HepG2 (cell line): ENCODE measurements at regions not wholly inside any gene's neighbourhood (a gene's known extent, or its start where the extent isn't known, plus 50 kb on each side); places are given as distances from the start of the nearest gene placed in this dataset.

Source experiments
- ATAC-seq: fragments of 200-7000 bp; cut with Tn5 transposase; 3 replicates; pipeline ENCODE4 v1.9.1; 2020; ENCODE audit warnings: mild to moderate bottlenecking, moderate library complexity
- BruUV-seq: library from RNA; stranded (reverse); fragments of 400-500 nt; replicated peaks from 2 replicates; lab custom pipeline; 2021; lab: Mats Ljungman, UMichigan
- CTCF ChIA-PET: fragments of 300-600 bp; formaldehyde crosslinking; extraction: SDS; loops from one replicate; lab custom pipeline; 2021; ENCODE audit warnings: low total read pairs, inconsistent platforms, low intra/inter-chr PET ratio; lab: Yijun Ruan, JAX
- POLR2A ChIA-PET: fragments of 350-600 bp; sonication (Branson Sonifier 250); formaldehyde crosslinking; loops from one replicate; lab custom pipeline; 2020; ENCODE audit warnings: antibody characterized with exemption, inconsistent platforms; lab: Yijun Ruan, JAX
- DNase-seq: peaks from one replicate; pipeline ENCODE4 v3.0.0-alpha.2; 2015; ENCODE audit warnings: low spot score
- FAIRE-seq: peaks from 3 replicates; lab custom pipeline; 2011; peaks lifted over from hg19 to GRCh38; lab: Jason Lieb, UNC
- H2AFZ ChIP-seq: one replicate; pipeline ENCODE4 v1.6.1; 2011; ENCODE audit warnings: low read length, inconsistent platforms
- H3K27ac ChIP-seq: fragments of 300-600 bp; 3 replicates; pipeline ENCODE4 v1.8.0; 2011; ENCODE audit warnings: mixed run types, mild to moderate bottlenecking, mixed read lengths, low read length, inconsistent platforms; ENCODE audit not compliant: insufficient read depth; ENCODE audit errors: extremely low read length
- H3K27me3 ChIP-seq, 2 experiments: fragments of 200-600 bp in 1 of 2; 2 replicates in 1 of 2; 3 replicates in 1 of 2; pipeline versions ENCODE4 v1.6.0 to v1.8.0; 2011; ENCODE audit warnings: low read length in 2 of 2, mild to moderate bottlenecking in 2 of 2, moderate library complexity in 2 of 2, inconsistent platforms in 1 of 2; ENCODE audit not compliant: insufficient read depth in 2 of 2, control insufficient read depth in 1 of 2
- H3K36me3 ChIP-seq, 2 experiments: fragments of 200-600 bp in 1 of 2; replicated peaks in 1 of 2; 2 replicates in 1 of 2; 3 replicates in 1 of 2; pipeline versions ENCODE4 v1.5.1 to v1.8.0; 2011; ENCODE audit warnings: low read length in 2 of 2, inconsistent platforms in 1 of 2; ENCODE audit not compliant: insufficient read depth in 2 of 2, control insufficient read depth in 1 of 2
- H3K4me1 ChIP-seq: 2 replicates; pipeline ENCODE4 v1.5.1; 2012; ENCODE audit warnings: low read length, inconsistent platforms; ENCODE audit not compliant: insufficient read depth
- H3K4me2 ChIP-seq: 2 replicates; pipeline ENCODE4 v1.6.0; 2011; ENCODE audit warnings: low read depth, low read length, inconsistent platforms
- H3K4me3 ChIP-seq, 3 experiments: fragments of 200-600 bp in 1 of 3; sonication (generic), shearing (Covaris generic) in 1 of 3; replicated peaks in 1 of 3; 2 replicates each; pipeline ENCODE4 v1.5.1; 2011 to 2016; ENCODE audit warnings: low read length in 3 of 3, inconsistent platforms in 2 of 3, low read depth in 2 of 3, mild to moderate bottlenecking in 2 of 3, control low read depth in 1 of 3, mixed read lengths in 1 of 3; ENCODE audit not compliant: insufficient read depth in 1 of 3
- H3K79me2 ChIP-seq: one replicate; pipeline ENCODE4 v1.6.1; 2011; ENCODE audit warnings: low read length, inconsistent platforms; ENCODE audit not compliant: insufficient read depth
- H3K9ac ChIP-seq: 2 replicates; pipeline ENCODE4 v1.6.0; 2011; ENCODE audit warnings: mild to moderate bottlenecking, low read depth, low read length, inconsistent platforms; ENCODE audit not compliant: insufficient read depth
- H3K9me3 ChIP-seq: 2 replicates; pipeline ENCODE4 v1.5.1; 2012; ENCODE audit warnings: mild to moderate bottlenecking, low read length
- H4K20me1 ChIP-seq: 2 replicates; pipeline ENCODE4 v1.6.0; 2011; ENCODE audit warnings: inconsistent platforms, mild to moderate bottlenecking, low read length, moderate library complexity; ENCODE audit not compliant: insufficient read depth
- CENPX ChIP-seq: sonication (generic); formaldehyde crosslinking; IDR thresholded peaks from 2 replicates; pipeline ENCODE4 v1.9.0; 2021; ENCODE audit warnings: mild to moderate bottlenecking, missing genetic modification reagents, moderate library complexity
- EED ChIP-seq: sonication (generic); formaldehyde crosslinking; IDR thresholded peaks from 2 replicates; pipeline ENCODE4 v1.5.0; 2020; ENCODE audit warnings: mild to moderate bottlenecking, missing genetic modification reagents
- GFI1 ChIP-seq: sonication (generic); formaldehyde crosslinking; IDR thresholded peaks from 2 replicates; pipeline ENCODE4 v1.5.0; 2020; ENCODE audit warnings: missing genetic modification reagents, mild to moderate bottlenecking, borderline replicate concordance
- HHEX ChIP-seq: IDR thresholded peaks from 2 replicates; pipeline ENCODE4 v1.6.1; 2016; ENCODE audit warnings: control low read depth
- MTF2 ChIP-seq: sonication (generic); formaldehyde crosslinking; IDR thresholded peaks from 2 replicates; pipeline ENCODE4 v1.5.0; 2020; ENCODE audit warnings: missing genetic modification reagents, borderline replicate concordance
- NFKB2 ChIP-seq: sonication (generic); formaldehyde crosslinking; IDR thresholded peaks from 2 replicates; pipeline ENCODE4 v1.4.0; 2020; ENCODE audit warnings: missing genetic modification reagents, borderline replicate concordance
- RFXAP ChIP-seq: sonication (generic); formaldehyde crosslinking; IDR thresholded peaks from 2 replicates; pipeline ENCODE4 v1.4.0; 2020; ENCODE audit warnings: missing genetic modification reagents, borderline replicate concordance
- WGBS: methylation state at CpG from one replicate; pipeline ENCODE4 v1.1.6; 2017; ENCODE audit warnings: low lambda C conversion rate; 5-methylcytosine and 5-hydroxymethylcytosine counted together
- in situ Hi-C: cut with HindIII; loops from 2 replicates; pipeline ENCODE4 v1.10.0; 2017; ENCODE audit warnings: low pct_unique_long_range_greater_than_20kb; ENCODE audit not compliant: extremely low pct_ligation_motif_present
- intact Hi-C: fragments of 100-400 bp; cut with micrococcal nuclease; formaldehyde crosslinking; loops from one replicate; pipeline ENCODE4 v1.10.0; 2022; ENCODE audit not compliant: unreplicated experiment
- TF ChIP-seq, protein P1 (sequence below): sonication (generic); formaldehyde crosslinking; IDR thresholded peaks from 2 replicates; pipeline ENCODE4 v1.4.0; 2020; ENCODE audit warnings: mild to moderate bottlenecking, missing genetic modification reagents
- TF ChIP-seq, protein P2 (sequence below), 2 experiments: sonication (generic) in 1 of 2; formaldehyde crosslinking in 1 of 2; IDR thresholded peaks; 2 replicates each; pipeline versions ENCODE4 v1.4.0 to v1.6.1; 2018 to 2020; ENCODE audit warnings: missing genetic modification reagents in 2 of 2, borderline replicate concordance in 1 of 2, low read depth in 1 of 2, mild to moderate bottlenecking in 1 of 2, missing biosample characterization in 1 of 2
- TF ChIP-seq, protein P3 (sequence below): sonication (generic); formaldehyde crosslinking; IDR thresholded peaks from 2 replicates; pipeline ENCODE4 v1.4.0; 2020; ENCODE audit warnings: missing genetic modification reagents
- TF ChIP-seq, protein P4 (sequence below): sonication (generic); formaldehyde crosslinking; IDR thresholded peaks from 2 replicates; pipeline ENCODE4 v1.4.0; 2020; ENCODE audit warnings: missing genetic modification reagents, mild to moderate bottlenecking, borderline replicate concordance

DNA sequence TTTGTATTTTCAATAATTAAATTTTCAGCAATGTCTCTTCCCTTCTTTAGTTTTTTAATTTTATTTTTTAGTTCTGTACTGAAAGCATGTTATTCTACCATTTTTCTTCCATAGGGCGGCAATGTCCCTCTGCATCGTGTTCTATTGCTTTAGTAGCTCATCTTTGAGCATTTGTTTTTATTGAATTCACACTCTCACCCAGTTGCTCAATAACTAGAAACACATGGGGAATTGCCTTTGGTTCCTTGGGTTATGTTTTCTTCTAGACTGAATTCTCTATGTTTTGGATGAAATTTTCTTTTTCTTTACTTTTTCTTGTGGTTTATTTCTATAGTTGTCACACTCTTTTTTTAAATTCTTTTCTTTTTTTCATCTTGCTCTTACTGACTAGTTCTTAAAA, 233.8 kb upstream of the LDB2 start:
- no peak for FAIRE-seq
- Histone ChIP-seq H4K20me1 (no peaks in the 10 kb centered on the region), H3K79me2 (no peaks in the 10 kb centered on the region), H3K4me1 (no peaks in the 10 kb centered on the region), H3K9me3 (no peaks in the 10 kb centered on the region), H3K9ac (no peak overlapping the region), H3K4me2 (no peak overlapping the region), H3K4me3 (no peak overlapping the region), H3K27ac (no peak overlapping the region), H2AFZ (no peak overlapping the region), H3K36me3 (no peaks in the 10 kb centered on the region), H3K27me3 (no peaks in the 10 kb centered on the region)
- intact Hi-C loops: no loop called here
- no peak for DNase-seq
- in situ Hi-C loops: no loop called here
- ChIA-PET POLR2A (no interaction called here), CTCF (no interaction called here)
- BruUV-seq: no TSS peak
- ATAC-seq: no peak
- WGBS: 0% methylated on average over 2 of the region's 2 CpGs
- TF ChIP-seq, protein P1, sequence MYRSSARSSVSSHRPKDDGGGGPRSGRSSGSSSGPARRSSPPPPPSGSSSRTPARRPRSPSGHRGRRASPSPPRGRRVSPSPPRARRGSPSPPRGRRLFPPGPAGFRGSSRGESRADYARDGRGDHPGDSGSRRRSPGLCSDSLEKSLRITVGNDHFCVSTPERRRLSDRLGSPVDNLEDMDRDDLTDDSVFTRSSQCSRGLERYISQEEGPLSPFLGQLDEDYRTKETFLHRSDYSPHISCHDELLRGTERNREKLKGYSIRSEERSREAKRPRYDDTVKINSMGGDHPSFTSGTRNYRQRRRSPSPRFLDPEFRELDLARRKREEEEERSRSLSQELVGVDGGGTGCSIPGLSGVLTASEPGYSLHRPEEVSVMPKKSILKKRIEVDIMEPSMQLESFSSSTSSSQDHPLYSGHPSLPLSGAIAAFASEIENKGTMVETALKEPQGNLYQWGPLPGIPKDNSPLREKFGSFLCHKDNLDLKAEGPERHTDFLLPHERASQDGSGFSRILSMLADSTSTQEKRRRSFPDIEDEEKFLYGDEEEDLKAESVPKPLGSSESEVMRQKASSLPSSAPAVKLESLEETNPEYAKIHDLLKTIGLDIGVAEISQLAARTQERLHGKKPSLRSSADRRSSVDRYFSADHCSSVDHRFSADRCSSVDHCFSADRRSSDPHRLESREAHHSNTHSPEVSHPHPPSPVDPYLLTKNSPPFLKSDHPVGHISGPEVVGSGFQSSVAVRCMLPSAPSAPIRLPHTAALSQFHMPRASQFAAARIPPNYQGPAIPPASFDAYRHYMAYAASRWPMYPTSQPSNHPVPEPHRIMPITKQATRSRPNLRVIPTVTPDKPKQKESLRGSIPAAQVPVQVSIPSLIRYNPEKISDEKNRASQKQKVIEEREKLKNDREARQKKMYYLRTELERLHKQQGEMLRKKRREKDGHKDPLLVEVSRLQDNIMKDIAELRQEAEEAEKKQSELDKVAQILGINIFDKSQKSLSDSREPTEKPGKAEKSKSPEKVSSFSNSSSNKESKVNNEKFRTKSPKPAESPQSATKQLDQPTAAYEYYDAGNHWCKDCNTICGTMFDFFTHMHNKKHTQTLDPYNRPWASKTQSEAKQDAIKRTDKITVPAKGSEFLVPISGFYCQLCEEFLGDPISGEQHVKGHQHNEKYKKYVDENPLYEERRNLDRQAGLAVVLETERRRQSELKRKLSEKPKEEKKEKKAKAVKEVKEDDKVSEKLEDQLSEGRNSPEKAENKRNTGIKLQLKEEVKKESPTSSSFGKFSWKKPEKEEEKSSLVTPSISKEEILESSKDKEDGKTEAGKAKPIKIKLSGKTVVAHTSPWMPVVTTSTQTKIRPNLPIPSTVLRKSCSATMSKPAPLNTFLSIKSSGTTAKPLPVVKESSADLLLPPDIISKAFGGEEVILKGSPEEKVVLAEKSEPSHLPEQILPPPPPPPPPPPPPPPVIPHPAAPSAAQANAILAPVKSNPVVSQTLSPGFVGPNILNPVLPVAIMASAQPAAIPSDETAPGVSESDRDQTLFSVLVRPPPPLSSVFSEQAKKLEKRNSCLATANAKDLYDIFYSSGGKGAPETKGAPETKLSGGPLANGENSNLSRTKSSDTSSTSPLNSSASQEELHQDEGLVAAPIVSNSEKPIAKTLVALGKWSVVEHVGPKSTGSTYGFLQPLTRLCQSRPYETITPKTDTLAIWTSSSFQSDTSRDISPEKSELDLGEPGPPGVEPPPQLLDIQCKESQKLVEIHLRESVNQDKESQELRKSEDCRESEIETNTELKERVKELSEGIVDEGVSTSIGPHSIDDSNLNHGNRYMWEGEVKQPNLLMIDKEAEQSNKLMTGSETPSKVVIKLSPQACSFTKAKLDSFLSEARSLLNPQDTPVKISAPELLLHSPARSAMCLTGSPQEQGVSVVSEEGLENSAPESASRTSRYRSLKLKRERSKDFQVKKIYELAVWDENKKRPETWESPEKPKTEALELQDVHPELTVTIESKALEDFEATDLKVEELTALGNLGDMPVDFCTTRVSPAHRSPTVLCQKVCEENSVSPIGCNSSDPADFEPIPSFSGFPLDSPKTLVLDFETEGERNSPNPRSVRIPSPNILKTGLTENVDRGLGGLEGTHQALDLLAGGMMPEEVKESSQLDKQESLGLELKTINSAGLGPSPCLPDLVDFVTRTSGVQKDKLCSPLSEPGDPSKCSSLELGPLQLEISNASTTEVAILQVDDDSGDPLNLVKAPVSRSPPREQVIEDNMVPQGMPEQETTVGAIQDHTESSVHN: no peak
- TF ChIP-seq CENPX (CRISPR knock-in tag) (no peak), EED (CRISPR knock-in tag) (no peak), NFKB2 (CRISPR knock-in tag) (no peak), MTF2 (no peak), HHEX (CRISPR knock-in tag) (no peak), RFXAP (CRISPR knock-in tag) (no peak), GFI1 (no peak)
- TF ChIP-seq, protein P2, sequence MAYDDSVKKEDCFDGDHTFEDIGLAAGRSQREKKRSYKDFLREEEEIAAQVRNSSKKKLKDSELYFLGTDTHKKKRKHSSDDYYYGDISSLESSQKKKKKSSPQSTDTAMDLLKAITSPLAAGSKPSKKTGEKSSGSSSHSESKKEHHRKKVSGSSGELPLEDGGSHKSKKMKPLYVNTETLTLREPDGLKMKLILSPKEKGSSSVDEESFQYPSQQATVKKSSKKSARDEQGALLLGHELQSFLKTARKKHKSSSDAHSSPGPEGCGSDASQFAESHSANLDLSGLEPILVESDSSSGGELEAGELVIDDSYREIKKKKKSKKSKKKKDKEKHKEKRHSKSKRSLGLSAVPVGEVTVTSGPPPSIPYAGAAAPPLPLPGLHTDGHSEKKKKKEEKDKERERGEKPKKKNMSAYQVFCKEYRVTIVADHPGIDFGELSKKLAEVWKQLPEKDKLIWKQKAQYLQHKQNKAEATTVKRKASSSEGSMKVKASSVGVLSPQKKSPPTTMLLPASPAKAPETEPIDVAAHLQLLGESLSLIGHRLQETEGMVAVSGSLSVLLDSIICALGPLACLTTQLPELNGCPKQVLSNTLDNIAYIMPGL (CRISPR knock-in tag; IDR thresholded peaks at IDR 0.05; ENCODE audit: borderline replicate concordance in 1 of 2, low read depth in 1 of 2): no peak
- TF ChIP-seq, protein P3, sequence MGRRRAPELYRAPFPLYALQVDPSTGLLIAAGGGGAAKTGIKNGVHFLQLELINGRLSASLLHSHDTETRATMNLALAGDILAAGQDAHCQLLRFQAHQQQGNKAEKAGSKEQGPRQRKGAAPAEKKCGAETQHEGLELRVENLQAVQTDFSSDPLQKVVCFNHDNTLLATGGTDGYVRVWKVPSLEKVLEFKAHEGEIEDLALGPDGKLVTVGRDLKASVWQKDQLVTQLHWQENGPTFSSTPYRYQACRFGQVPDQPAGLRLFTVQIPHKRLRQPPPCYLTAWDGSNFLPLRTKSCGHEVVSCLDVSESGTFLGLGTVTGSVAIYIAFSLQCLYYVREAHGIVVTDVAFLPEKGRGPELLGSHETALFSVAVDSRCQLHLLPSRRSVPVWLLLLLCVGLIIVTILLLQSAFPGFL (CRISPR knock-in tag): no peak
- TF ChIP-seq, protein P4, sequence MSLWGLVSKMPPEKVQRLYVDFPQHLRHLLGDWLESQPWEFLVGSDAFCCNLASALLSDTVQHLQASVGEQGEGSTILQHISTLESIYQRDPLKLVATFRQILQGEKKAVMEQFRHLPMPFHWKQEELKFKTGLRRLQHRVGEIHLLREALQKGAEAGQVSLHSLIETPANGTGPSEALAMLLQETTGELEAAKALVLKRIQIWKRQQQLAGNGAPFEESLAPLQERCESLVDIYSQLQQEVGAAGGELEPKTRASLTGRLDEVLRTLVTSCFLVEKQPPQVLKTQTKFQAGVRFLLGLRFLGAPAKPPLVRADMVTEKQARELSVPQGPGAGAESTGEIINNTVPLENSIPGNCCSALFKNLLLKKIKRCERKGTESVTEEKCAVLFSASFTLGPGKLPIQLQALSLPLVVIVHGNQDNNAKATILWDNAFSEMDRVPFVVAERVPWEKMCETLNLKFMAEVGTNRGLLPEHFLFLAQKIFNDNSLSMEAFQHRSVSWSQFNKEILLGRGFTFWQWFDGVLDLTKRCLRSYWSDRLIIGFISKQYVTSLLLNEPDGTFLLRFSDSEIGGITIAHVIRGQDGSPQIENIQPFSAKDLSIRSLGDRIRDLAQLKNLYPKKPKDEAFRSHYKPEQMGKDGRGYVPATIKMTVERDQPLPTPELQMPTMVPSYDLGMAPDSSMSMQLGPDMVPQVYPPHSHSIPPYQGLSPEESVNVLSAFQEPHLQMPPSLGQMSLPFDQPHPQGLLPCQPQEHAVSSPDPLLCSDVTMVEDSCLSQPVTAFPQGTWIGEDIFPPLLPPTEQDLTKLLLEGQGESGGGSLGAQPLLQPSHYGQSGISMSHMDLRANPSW (CRISPR knock-in tag): no peak
